ENCODE measurements at regions not wholly inside any gene's neighbourhood (a gene's known extent, or its start where the extent isn't known, plus 50 kb on each side); places are given as distances from the start of the nearest gene placed in this dataset.
"Not testable (repeated sequence)": the region's sequence is repeated elsewhere in the genome, so short reads cannot be mapped to it uniquely, and the experiment has no call there.

DNA sequence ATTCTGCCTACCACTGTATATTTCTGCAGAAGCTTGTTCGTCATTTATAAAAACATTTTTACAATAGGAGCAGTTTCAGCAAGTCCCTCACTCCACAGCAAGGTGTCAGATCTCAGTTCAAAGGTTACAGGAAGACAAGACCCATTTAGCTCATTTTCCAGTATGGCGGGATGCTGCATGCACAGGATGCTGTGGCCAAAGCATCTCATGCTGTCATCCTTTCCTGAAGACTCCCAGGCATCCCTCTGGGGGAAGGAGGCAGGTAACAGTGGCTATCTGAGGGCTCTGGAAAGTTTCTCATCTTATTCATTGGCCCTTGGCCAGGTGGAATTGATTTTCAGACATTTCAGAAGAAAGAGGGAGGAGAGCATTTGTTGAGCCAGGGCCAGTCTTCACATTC, 539.3 kb upstream of the CDH5 start:
- no peak for DNase-seq

DNA sequence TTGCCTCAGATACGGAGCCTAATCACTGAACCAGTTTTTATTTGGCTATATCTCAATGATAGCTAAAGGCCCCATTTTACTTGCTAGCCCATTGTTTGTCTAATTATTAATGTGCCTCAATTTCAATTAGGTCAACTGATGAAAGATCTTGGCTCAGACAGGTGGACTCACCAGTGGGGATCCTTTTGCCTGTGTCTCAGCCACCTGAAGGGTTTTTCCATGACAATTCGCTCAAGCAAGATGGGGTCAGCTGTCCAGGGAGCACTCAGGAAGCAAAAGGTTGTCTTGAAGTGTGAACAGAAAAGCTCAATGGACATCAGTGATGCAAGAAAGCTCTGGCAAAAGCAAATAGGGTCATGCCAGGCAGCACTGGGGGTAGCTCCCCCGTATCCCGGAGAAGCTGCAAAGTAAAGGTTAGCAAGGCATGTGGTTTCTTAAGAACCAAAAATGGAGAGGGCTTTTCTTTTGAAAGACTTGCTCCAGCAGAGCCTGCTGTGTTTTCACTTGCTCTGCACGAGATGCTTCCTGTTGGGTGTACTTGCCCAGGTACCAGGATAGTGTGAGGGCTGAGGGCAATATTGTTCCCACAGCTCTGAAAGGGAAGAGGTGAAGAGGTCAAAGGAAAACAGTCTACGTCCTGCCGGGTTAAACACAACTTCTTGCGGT, 541.2 kb upstream of the CDH5 start:
- DNase-seq, result no peak

DNA sequence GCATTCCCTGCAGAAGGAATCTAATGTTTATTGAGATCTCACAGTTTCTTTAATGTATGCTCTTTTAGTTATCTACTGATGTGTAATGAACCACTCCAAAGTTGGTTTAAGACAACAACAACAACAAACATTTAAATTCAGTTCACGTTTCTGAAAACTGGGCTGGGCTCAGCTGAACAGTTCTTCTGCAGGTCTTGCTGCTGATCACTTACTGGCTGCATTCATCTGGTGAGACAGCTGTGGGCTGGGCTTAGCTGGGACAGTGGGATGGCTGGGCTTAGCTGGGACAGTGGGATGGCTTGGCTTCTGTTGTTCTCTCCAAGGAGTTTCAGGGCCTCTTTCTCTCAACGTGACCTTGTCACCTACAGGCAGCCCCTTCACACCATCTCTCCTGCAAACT, 544.3 kb upstream of the CDH5 start:
- no peak for DNase-seq

DNA sequence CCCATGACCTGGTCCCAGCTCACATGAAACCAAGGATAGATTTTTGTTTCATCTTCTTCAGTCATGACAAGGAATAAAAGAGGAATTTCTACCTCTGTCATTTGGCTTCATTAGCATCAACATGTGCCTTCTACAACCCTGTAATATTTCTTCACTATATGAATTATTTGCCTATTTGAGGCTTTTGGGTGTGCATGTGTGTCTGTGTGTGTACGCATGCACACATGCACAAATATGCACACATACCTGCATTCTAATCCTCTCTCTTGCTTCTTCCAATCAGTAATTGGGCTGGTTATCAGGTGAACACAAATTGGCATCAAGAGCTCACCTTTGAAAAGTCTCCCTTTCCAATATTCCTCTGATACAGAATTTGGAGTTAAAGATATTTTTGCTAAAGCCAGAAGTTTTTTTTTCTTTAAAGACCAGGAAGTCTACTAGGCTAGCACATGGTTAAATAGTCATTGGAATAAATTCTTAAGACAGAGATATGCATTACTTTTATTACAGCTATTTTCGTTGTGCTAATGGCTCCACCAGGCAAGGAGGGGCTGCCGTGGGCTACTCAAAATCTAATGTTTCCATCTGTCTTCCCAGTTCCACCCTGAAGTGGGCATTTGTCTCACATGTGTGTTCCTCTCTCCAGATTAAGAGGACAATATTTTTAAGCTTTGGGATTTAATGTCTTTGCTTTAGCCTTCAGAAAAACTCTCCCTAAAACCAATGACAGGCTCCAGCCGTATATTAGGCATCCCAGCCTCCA, 547.2 kb upstream of the CDH5 start:
- DNase-seq, result no peak

DNA sequence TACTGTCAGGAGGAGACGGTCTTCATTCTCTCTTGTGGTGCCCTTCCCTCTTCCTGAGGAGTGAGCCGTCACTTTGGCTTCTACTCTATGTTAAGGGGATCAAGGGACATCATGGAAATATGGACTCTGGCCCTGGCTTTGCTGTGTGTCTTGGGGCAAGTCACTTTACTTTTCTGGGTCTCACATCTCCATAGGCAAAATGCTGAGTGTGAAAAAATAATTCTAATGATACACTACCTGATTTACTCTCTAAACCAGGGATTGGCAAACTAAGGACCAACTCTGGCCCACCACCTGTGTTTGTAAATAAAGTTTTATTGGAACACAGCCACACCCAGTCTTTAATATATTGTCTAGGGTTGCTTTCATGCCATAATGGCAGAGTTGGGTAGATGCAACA, 548.7 kb upstream of the CDH5 start:
- no peak for DNase-seq

DNA sequence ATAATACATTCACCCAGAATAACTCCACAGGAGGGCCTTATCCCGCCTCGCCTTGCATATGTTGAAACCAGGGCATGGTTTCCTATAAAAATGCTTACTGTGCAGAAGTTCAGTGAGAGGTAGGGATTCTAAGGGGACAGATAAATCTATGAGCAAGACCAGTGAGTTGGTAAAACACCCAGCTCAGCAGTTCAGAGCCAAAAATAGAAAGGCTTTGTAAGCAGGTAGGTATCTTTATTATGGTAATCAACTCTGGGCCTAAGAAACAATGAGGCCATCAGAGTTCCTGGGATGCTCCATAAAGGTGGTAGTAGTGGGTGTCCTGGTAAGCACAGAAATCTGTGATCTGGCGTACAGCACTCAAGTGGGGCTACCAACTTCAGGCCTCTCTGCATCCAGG, 549.4 kb upstream of the CDH5 start:
- DNase-seq, result no peak

DNA sequence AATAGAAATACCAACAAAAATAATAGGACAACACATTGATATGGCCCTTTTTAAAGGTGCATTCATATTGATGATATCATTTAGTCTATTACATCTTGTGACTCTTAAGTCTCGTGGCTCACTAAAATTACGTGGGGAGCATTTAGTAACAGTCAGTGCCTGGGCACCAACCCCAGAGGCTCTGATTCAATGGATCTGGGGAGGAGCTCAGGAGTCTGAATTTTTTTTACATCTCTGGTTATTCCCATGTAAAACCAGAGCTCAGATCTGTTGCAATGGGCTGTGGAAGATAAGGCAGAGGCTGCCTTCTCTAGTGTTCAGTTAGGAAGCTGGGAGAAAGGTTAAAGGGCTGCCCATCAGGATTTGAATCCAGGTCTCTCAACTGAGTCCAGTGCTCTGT, 549.9 kb upstream of the CDH5 start:
- DNase-seq, result no peak

DNA sequence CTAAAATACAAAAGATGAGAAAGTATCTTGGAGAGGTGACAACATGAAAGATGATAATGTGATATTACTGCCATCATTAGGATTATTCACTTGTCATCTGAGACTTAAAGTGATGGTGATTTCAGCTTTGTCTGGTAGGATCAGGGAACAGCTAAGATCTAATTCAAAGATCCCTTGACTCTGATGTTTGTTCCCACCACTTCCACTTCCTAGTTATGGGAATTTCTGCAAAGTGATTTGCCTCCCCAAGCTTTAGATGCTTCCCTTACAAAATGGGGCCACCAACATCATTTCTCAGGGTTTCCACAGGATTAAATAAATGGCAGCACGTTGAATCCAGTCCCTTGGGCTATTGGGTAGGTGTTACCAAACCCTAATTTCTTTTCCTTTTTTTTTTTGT, 550.8 kb upstream of the CDH5 start:
- DNase-seq, result no peak

DNA sequence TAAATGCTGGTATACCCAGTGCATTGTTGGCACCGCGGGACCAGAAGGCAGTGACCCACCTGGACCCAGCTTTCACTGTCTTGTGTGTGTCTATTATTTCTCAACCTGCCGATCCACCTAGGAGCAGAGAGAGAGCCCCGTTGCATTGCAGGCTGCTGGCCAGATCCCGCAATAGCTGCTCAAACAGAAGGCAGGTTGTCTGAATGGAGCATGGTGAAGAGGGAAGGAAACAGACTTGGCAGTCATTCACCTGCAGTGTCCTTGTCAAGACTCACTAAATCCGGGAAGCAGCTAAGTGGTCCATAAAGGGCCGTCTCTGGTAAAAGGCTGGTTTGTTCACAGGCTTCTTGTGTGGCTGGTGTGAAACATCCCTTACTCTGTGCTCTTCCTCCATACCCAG, 552.6 kb upstream of the CDH5 start:
- not testable (repeated sequence) for DNase-seq

DNA sequence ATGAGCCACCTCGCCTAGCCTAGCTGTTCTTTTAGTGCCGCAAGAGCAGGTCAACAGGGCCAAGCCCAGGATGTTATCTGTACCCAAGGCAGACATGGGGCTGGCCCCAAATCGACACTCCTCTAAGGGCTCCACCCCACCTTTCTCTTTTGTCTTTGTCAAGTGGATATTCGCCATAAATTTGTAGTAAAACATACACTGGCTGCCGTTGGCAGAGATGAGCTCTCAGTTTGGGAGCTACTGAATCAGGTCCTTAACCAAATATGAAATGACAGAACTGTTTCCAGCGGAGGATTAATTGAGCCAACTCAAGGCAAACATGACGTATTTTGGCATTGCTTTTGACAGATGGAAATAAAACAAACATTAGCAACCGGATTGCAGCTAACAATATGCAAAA, 556.9 kb upstream of the CDH5 start:
- DNase-seq, result no peak

DNA sequence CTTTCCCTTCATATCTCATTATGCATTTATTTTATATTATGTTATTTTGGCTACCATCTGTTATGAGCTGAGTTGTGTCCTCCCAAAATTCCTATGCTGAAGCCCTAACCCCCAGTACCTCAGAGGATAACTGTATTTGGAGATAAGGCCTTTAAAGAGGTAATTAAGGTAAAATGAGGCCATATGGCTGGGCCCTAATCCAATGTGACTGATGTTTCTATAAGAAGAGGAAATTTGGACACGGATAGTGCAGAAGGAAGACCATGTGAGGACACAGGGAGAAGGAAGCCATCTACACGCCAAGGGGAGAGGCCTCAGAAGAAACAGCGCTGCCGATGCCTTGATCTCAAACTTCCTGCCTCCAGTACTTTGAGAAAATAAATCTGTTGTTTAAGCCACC, 557.7 kb upstream of the CDH5 start:
- no peak for DNase-seq

DNA sequence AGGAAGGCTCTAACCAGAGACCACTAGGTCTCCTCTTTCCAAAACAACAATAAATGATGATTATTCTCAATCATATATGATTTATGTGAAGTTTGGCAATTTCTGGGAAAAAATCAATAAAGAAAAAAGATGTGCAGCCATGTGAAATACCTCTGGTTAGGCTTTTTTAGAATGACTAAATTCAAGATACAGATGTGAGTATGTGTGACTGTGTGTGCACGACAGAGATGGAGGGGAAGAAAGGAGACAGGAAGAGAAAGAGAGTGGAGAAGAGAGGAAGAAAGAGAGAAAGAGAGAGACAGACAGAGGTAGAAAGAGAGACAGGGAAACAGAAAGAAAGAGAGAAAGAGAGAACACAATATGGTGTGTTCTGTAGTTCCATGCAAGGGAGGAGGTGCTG, 558.6 kb upstream of the CDH5 start:
- DNase-seq, result no peak

DNA sequence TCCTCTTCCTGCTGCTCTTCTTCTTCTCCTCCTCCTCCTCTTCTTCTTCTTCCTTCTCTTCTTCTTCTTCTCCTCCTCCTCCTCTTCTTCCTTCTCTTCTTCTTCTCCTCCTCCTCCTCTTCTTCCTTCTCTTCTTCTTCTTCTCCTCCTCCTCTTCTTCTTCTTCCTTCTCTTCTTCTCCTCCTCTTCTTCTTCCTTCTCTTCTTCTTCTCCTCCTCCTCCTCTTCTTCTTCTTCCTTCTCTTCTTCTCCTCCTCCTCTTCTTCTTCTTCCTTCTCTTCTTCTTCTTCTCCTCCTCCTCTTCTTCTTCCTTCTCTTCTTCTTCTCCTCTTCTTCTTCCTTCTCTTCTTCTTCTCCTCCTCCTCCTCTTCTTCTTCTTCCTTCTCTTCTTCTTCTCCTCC, 560.8 kb upstream of the CDH5 start:
- not testable (repeated sequence) for DNase-seq

DNA sequence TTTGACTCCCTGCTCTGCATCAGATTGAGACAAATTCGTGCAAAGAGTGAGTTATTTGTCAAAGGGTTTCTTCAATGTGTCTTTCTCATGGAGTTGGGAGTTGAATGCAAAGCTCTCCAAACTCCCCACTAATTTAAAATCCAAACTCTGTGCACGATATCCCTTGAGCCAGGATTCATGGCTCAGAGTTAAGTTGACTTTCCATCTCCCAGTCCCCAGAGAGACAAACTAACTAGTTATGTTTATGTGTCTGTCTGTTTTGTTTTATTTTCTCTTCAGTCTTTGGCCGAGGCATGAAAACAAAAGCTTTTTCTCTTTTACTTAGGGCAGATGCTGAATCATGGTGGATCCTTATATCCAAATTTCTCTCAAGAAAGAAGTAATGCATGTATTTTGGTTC, 570.0 kb upstream of the CDH5 start:
- no peak for DNase-seq

DNA sequence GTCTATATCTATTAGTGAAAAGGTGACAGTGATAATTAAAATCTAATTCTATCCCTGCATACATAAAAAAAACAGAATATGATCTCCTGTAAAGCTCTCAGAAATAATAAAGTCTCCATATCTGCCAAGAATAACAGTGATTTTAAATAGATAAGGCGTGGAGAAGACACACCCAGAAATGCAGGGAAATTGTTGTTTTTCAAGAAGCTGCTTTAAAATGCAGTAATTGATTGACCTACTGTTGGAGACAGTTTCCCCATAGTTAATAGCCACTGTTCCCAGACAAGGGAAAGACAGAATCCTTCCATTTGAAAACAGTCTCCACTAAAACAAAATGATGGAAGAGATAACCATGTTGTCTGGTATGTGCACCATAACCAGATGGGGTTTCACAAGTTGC, 571.5 kb upstream of the CDH5 start:
- DNase-seq, result no peak

DNA sequence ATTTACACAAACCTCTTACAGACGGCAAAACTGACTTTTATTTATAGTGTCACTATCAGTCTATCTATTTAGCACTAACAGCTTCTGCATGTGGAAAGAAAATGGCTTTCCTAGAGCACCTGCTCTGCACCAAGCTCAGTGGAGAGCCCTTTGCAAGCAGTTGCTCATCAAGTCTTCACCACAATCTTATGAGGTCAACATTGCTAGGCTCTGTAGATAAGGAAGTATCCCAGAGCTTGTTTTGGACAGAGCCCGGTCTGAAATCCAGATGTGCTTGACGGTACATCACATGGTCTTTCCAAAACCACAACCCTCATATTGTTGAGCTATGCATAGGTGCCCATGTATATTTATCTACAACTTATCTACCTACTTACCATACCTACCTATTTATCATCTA, 572.7 kb upstream of the CDH5 start:
- DNase-seq, result no peak

DNA sequence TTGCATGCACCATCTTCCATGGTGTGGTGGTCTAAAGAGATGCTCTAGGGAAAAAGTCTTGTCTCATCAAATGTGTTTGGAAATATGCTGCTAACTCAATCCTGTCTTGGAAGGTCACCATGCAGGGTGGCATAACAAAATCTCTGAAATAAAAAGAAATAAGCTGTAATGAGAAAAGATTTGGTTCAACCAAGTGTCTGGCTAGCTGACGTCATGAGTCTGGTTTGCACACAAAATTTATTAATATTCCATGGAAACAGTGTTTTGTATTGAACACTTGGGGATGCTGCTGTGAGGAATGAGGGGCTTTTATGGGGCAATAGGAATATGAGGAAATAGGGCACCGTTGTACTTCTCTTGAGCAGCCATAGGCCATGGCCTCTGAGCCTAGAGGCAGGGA, 575.7 kb upstream of the CDH5 start:
- DNase-seq, result no peak

DNA sequence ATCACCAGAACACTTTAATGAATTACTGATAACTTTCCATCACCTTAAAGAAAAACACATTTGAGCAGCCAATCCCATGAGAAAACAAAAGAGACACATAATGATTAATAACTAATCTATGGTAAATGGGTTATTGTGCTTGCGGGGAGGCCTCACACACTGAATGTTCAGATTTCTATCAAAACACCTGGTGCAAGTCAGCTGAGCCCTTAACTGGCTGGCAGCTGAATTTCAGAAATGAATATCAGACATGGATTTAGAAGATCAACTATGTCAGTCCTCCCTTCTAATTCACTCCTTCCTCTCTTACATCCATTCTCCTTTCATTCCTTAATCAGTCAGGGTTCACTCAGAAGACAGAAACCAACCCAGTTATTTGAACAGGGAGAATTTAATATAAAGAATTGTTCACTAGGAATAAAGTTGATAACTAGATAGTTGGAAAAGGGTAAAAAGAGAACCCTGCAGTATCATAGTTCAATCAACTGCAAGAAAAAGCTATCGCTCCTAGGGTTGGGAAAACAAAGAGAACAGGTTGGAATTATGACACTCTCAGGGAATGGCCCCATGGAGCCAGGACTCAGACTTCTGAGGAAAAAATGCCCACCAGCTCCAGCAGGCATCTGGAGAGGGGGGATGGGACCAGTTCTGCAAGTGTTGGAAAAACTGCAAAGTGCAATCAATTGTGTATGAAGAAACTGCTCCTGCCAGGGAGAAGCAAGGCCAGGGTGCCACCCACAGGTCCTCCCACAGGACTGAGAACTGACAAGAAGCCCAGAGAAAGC, 577.1 kb upstream of the CDH5 start:
- DNase-seq, result no peak

DNA sequence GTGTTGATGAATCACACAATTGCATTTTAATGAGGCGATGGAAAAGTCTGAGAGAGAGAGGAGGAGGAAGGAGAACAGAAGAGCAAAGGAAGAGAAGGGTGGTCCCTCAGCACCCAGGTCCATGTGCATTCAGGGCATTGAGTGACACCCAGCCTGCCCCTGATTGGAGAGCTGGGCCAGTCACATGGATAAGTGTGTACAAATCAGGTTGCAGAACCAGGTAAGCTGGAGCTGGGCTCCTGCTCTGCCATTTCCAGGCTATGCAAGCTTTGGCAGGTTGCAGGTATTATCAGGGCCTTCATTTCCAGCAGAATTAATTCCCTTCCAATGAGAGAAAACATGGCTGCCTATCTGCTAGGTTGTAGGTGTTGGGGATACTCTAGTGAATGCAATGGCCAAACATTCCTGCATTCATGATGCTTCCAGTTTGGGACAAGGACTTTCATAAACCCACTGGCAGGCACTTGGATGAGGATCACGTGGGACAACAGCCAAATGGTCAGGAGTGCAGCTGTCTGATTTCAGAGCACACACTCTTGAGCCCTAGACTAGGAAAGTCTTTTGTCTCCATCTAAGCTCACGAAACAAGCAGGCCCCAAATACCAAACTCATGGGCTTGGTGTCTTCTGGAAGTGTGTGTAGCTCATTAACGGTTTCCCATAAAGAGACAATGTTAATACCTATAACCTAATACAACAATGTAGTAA, 577.9 kb upstream of the CDH5 start:
- DNase-seq, result no peak

DNA sequence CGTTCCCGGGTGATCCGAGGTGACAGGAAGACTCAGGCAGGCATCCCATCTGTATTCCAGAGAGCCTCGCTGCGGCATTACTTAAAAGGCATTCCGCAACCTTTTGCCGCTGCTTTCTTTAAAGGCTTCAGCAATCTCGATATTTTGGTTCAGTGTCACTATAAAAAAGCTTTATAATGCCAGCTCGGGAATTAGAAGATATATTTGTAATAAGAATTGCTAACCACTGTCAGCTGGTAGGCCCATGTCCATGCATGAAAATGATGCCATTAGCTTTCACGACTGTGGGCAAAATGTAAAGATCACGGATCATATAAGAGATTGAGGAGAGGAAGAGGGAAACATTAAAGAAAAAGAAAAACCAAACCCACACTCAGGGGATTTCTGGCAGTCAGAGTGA, 578.6 kb upstream of the CDH5 start:
- no peak for DNase-seq

DNA sequence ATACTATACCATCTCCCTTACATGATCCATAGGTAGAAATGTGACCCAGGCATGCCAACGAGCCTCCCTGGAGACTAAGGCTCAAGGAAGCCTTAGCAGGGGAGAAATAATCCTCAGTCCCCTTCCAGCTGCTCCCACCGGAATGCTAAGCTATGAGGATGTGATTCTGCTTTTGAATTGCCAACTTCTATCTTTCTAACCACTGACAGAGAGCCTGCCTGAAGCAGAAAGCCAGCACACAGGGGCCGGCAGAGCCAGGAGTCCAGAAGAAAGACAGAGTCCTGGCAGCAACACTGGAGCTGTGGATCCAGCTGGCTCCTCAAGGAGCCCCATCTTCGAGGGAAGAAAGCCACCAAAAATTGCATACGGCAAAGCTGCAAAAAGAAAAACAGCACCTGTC, 579.6 kb upstream of the CDH5 start:
- no peak for DNase-seq

DNA sequence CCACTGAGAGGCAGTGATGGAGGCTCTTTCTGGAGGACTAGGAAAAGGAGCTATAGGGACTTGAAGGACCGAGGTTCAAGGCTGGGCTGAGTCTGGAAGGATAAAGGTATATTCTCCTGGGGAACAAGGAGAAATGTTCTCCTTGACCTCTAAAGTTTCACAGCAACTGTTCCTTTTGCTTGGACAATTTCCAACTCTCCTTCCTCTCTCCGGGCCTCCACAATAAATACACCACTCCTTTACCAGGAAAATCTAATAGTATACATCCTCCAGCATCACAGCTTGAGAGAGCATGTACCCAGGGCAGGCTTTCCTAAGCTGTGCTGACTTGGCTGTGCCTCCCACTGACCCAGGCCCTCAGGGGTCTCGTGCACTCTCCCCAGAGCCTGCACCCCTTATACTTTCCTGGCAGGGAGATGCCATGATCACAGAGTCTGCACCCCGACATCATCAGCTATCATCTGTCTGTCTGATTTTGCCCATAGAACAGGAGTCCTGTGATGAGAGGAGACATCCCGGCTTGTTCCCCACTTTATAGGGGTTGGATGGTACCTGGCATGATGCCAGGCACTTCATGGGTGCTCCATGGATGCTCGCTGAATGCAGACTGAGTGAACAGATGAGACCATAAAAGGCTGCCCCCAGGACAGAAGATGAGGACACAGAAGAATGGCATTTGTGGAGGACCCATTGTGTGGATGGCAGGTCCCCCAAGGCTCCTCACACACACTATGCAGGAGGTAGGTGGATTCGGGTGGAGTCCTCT, 582.6 kb upstream of the CDH5 start:
- DNase-seq, result no peak

Measured in activated CD4-positive, alpha-beta T cell treated with anti-CD3 and anti-CD28 coated beads, Interleukin-2, amount 50 U/mL, for 16 hours (primary cell).